Panc1 (cell line): ENCODE measurements at regions not wholly inside any gene's neighbourhood (a gene's known extent, or its start where the extent isn't known, plus 50 kb on each side); places are given as distances from the start of the nearest gene placed in this dataset.

Experiments
- POLR2AphosphoS5 ChIP-seq: IDR thresholded peaks from 2 replicates; pipeline ENCODE4 v1.6.1; 2012; ENCODE audit warnings: mild to moderate bottlenecking, low read depth, low read length, moderate library complexity
- SIN3A ChIP-seq: IDR thresholded peaks from 2 replicates; pipeline ENCODE4 v1.6.1; 2012; ENCODE audit warnings: low read depth, mild to moderate bottlenecking, low read length, moderate library complexity, borderline replicate concordance; ENCODE audit not compliant: insufficient read depth
- TF ChIP-seq, protein P1 (sequence below): fragments of 450-650 bp; IDR thresholded peaks from 2 replicates; pipeline ENCODE4 v1.5.1; 2017; ENCODE audit warnings: mild to moderate bottlenecking

DNA sequence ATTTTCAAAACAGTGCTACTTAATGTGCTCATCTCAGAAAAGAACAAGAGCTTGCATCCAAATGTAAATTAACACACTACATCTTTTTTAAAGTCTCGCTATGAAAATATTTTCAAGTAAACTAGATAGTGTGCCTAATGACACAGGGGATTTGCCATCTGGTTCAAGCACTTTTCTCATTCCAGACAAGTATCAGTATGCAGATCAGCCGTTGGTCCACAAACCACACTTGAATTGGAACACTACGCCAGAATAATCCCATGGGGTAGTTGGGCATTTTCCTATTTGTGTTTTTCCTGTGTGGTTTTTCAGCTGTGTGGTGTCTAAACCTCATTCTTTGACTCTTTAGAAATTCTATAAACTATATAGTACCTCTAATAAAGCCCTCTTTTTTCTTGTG is 256.2 kb downstream of the EPHA7 start:
- TF ChIP-seq POLR2AphosphoS5 (no peak), SIN3A (no peak)
- TF ChIP-seq, protein P1, sequence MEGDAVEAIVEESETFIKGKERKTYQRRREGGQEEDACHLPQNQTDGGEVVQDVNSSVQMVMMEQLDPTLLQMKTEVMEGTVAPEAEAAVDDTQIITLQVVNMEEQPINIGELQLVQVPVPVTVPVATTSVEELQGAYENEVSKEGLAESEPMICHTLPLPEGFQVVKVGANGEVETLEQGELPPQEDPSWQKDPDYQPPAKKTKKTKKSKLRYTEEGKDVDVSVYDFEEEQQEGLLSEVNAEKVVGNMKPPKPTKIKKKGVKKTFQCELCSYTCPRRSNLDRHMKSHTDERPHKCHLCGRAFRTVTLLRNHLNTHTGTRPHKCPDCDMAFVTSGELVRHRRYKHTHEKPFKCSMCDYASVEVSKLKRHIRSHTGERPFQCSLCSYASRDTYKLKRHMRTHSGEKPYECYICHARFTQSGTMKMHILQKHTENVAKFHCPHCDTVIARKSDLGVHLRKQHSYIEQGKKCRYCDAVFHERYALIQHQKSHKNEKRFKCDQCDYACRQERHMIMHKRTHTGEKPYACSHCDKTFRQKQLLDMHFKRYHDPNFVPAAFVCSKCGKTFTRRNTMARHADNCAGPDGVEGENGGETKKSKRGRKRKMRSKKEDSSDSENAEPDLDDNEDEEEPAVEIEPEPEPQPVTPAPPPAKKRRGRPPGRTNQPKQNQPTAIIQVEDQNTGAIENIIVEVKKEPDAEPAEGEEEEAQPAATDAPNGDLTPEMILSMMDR: no peak
